GM12878 (cell line): ENCODE measurements at regions not wholly inside any gene's neighbourhood (a gene's known extent, or its start where the extent isn't known, plus 50 kb on each side); places are given as distances from the start of the nearest gene placed in this dataset.

Experiments
- ATAC-seq: fragments of 200-7000 bp; cut with Tn5 transposase; 3 replicates; pipeline ENCODE4 v1.9.1; 2020; ENCODE audit warnings: mild to moderate bottlenecking, moderate library complexity
- BruUV-seq: library from RNA; stranded (reverse); fragments of 400-500 nt; replicated peaks from 2 replicates; lab custom pipeline; 2021; lab: Mats Ljungman, UMichigan
- CTCF ChIA-PET: fragments of 300-600 bp; sonication (Branson Sonifier 250); formaldehyde crosslinking; extraction: SDS; loops from one replicate; lab custom pipeline; 2021; ENCODE audit warnings: inconsistent platforms; lab: Yijun Ruan, JAX
- POLR2A ChIA-PET: fragments of 350-600 bp; formaldehyde crosslinking; extraction: SDS; loops from one replicate; lab custom pipeline; 2021; ENCODE audit warnings: inconsistent platforms; lab: Charles Lee
- RAD21 ChIA-PET: fragments of 300-600 bp; sonication (Branson Sonifier 250); formaldehyde crosslinking; loops from one replicate; lab custom pipeline; 2023; ENCODE audit warnings: antibody characterized with exemption; ENCODE audit not compliant: unreplicated experiment; lab: Charles Lee
- SMC1A ChIA-PET: fragments of 300-600 bp; sonication (Branson Sonifier 250); formaldehyde crosslinking; loops from one replicate; lab custom pipeline; 2023; ENCODE audit not compliant: unreplicated experiment, uncharacterized antibody; lab: Charles Lee
- DNase-seq: peaks from one replicate; pipeline ENCODE4 v3.0.0-alpha.2; 2011; ENCODE audit warnings: low read depth, low spot score
- FAIRE-seq: peaks from 3 replicates; lab custom pipeline; 2011; peaks lifted over from hg19 to GRCh38; lab: Jason Lieb, UNC
- H2AFZ ChIP-seq: 2 replicates; pipeline ENCODE4 v1.6.0; 2011; ENCODE audit warnings: low read depth, low read length, control low read depth; ENCODE audit not compliant: control insufficient read depth
- H3K27ac ChIP-seq: 2 replicates; pipeline ENCODE4 v1.5.1; 2011; ENCODE audit warnings: control low read depth; ENCODE audit not compliant: control insufficient read depth, insufficient read depth
- H3K27me3 ChIP-seq, 2 experiments: replicated peaks in 1 of 2; 2 replicates each; pipeline versions ENCODE4 v1.6.0 to v1.6.1; 2011; ENCODE audit warnings: low read length in 1 of 2; ENCODE audit not compliant: control insufficient read depth in 2 of 2, insufficient read depth in 2 of 2
- H3K36me3 ChIP-seq, 2 experiments: 2 replicates each; pipeline ENCODE4 v1.5.1; 2011; ENCODE audit warnings: low read length in 1 of 2; ENCODE audit not compliant: control insufficient read depth in 2 of 2, insufficient read depth in 2 of 2
- H3K4me1 ChIP-seq: 2 replicates; pipeline ENCODE4 v1.6.1; 2011; ENCODE audit warnings: mild to moderate bottlenecking, low read length, moderate library complexity, mixed read lengths; ENCODE audit not compliant: control insufficient read depth, insufficient read depth
- H3K4me2 ChIP-seq: 2 replicates; pipeline ENCODE4 v1.6.0; 2011; ENCODE audit warnings: control low read depth; ENCODE audit not compliant: control insufficient read depth, insufficient read depth
- H3K4me3 ChIP-seq: fragments of 200-600 bp; sonication (generic); 2 replicates; pipeline ENCODE4 v1.5.1; 2016
- H3K79me2 ChIP-seq: 2 replicates; pipeline ENCODE4 v1.6.0; 2011; ENCODE audit warnings: low read length; ENCODE audit not compliant: control insufficient read depth, insufficient read depth
- H3K9ac ChIP-seq: 2 replicates; pipeline ENCODE4 v1.8.0; 2011; ENCODE audit warnings: low read length, control low read depth, mixed read lengths; ENCODE audit not compliant: control insufficient read depth, insufficient read depth
- H3K9me3 ChIP-seq: replicated peaks from 3 replicates; pipeline ENCODE4 v1.5.1; 2011; ENCODE audit warnings: mild to moderate bottlenecking, low read length; ENCODE audit not compliant: control insufficient read depth, insufficient read depth
- H4K20me1 ChIP-seq: 2 replicates; pipeline ENCODE4 v1.6.0; 2011; ENCODE audit not compliant: control insufficient read depth, insufficient read depth
- IRF4 ChIP-seq: IDR thresholded peaks from 2 replicates; pipeline ENCODE4 v1.6.1; 2011; ENCODE audit warnings: low read depth, low read length
- MEF2B ChIP-seq: fragments of 450-650 bp; IDR thresholded peaks from 2 replicates; pipeline ENCODE4 v1.6.1; 2018; ENCODE audit warnings: mild to moderate bottlenecking, moderate library complexity; ENCODE audit not compliant: partially characterized antibody, poor library complexity, severe bottlenecking
- WGBS: methylation state at CpG from one replicate; pipeline ENCODE4 v1.1.6; 2016; ENCODE audit warnings: low lambda C conversion rate; ENCODE audit not compliant: insufficient replicate concordance, insufficient coverage; ENCODE audit errors: missing lambda C conversion rate; 5-methylcytosine and 5-hydroxymethylcytosine counted together
- in situ Hi-C: fragments of 300-500 bp; cut with MboI; formaldehyde crosslinking; loops from 9 replicates; pipeline ENCODE4 v1.14.3; 2018; ENCODE audit warnings: mixed read lengths
- intact Hi-C: fragments of 100-400 bp; cut with micrococcal nuclease; formaldehyde crosslinking; loops from one replicate; pipeline ENCODE4 v1.14.2; 2022; ENCODE audit not compliant: unreplicated experiment
- TF ChIP-seq, protein P1 (sequence below): fragments of 450-650 bp; IDR thresholded peaks from 2 replicates; pipeline ENCODE4 v1.6.1; 2016; ENCODE audit warnings: mild to moderate bottlenecking, moderate library complexity, borderline replicate concordance

GRCh38 chr15:98440917-98441316, 207.4 kb upstream of the IGF1R start:
- Histone ChIP-seq H3K4me2 (no peak overlapping the region), H2AFZ (no peak overlapping the region), H3K9ac (no peak overlapping the region), H3K9me3 (no peaks in the 10 kb centered on the region; the same call in 2 of the 3 replicates), H3K36me3 (no peaks in the 10 kb centered on the region), H3K27me3 (no peaks in the 10 kb centered on the region; a peak in 1 of 4 replicates), H3K27ac (no peak overlapping the region), H4K20me1 (no peaks in the 10 kb centered on the region), H3K4me1 (peaks cover 3% of the 10 kb centered on the region; the same call in 1 of the 2 replicates), H3K4me3 (no peak overlapping the region)
- in situ Hi-C loops: loop anchor here (5.0 to 10.0 kb wide), 2 partner anchors 214 to 636 kb away; no protein-coding TSS in a partner anchor
- ChIA-PET RAD21 (no interaction called here), POLR2A (no interaction called here), CTCF (interaction anchor here (0.7 to 2.0 kb wide), 2 partner anchors 12 to 636 kb away, joined by 3 to 7 read pairs; no protein-coding TSS in a partner anchor)
- ATAC-seq: peak; percentile 84
- WGBS: 15% methylated on average over 8 of the region's 8 CpGs
- no TSS peak for BruUV-seq
- TF ChIP-seq IRF4 (no peak), MEF2B (peak; percentile 40)
- TF ChIP-seq, protein P1, sequence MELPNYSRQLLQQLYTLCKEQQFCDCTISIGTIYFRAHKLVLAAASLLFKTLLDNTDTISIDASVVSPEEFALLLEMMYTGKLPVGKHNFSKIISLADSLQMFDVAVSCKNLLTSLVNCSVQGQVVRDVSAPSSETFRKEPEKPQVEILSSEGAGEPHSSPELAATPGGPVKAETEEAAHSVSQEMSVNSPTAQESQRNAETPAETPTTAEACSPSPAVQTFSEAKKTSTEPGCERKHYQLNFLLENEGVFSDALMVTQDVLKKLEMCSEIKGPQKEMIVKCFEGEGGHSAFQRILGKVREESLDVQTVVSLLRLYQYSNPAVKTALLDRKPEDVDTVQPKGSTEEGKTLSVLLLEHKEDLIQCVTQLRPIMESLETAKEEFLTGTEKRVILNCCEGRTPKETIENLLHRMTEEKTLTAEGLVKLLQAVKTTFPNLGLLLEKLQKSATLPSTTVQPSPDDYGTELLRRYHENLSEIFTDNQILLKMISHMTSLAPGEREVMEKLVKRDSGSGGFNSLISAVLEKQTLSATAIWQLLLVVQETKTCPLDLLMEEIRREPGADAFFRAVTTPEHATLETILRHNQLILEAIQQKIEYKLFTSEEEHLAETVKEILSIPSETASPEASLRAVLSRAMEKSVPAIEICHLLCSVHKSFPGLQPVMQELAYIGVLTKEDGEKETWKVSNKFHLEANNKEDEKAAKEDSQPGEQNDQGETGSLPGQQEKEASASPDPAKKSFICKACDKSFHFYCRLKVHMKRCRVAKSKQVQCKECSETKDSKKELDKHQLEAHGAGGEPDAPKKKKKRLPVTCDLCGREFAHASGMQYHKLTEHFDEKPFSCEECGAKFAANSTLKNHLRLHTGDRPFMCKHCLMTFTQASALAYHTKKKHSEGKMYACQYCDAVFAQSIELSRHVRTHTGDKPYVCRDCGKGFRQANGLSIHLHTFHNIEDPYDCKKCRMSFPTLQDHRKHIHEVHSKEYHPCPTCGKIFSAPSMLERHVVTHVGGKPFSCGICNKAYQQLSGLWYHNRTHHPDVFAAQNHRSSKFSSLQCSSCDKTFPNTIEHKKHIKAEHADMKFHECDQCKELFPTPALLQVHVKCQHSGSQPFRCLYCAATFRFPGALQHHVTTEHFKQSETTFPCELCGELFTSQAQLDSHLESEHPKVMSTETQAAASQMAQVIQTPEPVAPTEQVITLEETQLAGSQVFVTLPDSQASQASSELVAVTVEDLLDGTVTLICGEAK: no peak
- TF ChIP-seq, all 136 proteins: peak for 1
- intact Hi-C loops: loop anchor here (10.0 kb wide), 1 partner anchor 774 kb away; no protein-coding TSS in a partner anchor
- SMC1A ChIA-PET: interaction anchor here (1.2 to 1.8 kb wide), 2 partner anchors 410 to 635 kb away, joined by 3 read pairs; no protein-coding TSS in a partner anchor
- H3K79me2 ChIP-seq: no peaks in the 10 kb centered on the region
- FAIRE-seq (no peak), DNase-seq (no peak)
